ENCODE measurements at regions not wholly inside any gene's neighbourhood (a gene's known extent, or its start where the extent isn't known, plus 50 kb on each side); places are given as distances from the start of the nearest gene placed in this dataset.

DNA sequence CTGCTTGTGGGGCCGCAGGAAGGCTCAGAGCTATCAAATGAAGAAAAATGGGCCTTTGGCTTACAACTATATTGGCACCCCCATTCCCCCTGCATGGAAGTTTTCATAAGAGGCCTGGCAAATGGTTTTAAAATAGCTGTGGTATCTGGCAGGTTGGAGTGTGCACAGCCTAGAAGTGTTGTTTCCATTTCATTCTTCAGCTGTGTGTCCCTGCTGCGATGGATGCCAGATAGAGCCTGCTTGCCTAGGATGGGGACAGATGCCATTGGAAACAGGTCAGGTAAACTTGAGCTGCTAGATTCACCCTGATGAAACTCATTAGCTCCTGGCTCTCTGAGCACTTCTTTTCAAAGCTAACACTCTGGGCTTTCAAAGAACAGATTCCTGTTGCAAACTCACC lies 183.3 kb downstream of the IRX1 start:
- Mint-ChIP-seq H3K9me3 (no peaks in the 10 kb centered on the region), H3K27me3 (no peaks in the 10 kb centered on the region), H3K36me3 (no peaks in the 10 kb centered on the region), H3K4me3 (no peak overlapping the region), H3K27ac (no peak overlapping the region), H3K4me1 (no peaks in the 10 kb centered on the region)
- ATAC-seq = no peak

DNA sequence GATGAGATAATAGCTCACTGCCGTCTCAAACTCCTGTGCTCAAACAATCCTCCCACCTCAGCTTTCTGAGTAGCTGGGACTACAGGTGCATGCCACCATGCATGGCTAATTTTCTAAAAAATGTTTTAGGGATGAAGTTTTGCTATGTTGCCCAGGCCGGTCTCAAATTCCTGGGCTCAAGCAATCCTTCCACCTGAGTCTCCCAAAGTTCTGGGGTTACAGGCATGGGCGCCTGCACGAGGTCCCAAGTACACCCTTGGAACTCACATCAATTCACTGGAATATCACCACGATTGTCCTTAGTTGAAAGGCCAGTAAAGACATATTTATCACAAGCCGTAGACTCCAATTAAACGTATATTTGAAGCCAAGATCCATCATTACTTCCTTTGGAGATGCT lies 184.6 kb downstream of the IRX1 start:
- no peak overlapping the region for H3K27ac Mint-ChIP-seq
- no peaks in the 10 kb centered on the region for H3K27me3 Mint-ChIP-seq
- no peaks in the 10 kb centered on the region for H3K4me1 Mint-ChIP-seq
- H3K9me3 Mint-ChIP-seq = no peaks in the 10 kb centered on the region
- no peaks in the 10 kb centered on the region for H3K36me3 Mint-ChIP-seq
- no peak overlapping the region for H3K4me3 Mint-ChIP-seq
- ATAC-seq = no peak

DNA sequence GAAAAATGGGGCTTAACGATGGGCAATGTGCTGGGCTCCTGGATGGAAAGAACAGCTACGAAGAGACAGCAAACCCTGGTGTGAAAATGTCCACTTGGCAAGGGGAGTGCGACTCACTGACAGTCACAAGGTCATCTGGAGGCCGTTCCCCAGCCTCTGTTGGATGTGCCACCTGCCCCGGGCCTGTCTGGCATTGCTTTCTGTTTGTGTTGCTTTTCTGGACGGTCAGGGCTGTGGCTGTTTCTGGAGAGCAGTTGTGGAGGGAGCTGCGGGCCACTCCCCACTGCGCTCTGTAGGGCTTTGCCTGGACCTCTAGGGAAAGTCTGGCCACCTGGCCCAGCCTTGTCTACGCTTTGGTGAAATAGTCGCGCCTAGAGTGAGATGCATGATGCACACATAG lies 185.3 kb downstream of the IRX1 start:
- Mint-ChIP-seq H3K9me3 (no peaks in the 10 kb centered on the region), H3K4me1 (no peaks in the 10 kb centered on the region), H3K4me3 (no peak overlapping the region), H3K27me3 (no peaks in the 10 kb centered on the region), H3K36me3 (no peaks in the 10 kb centered on the region), H3K27ac (no peak overlapping the region)
- no peak for ATAC-seq

DNA sequence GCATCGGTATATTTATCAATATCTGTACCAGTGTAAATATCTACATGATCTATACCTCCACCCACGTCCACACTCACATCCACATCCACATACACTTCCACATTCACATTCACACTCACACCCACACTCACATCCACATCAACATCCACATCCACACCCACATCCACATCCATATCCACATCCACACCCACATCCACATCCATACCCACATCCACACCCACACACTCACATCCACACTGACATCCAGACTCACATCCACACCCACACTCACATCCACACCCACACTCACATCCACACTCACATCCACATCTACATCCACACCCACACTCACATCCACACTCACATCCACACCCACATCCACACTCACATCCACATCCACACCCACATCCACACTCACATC lies 189.2 kb downstream of the IRX1 start:
- Mint-ChIP-seq H3K27me3 (no peaks in the 10 kb centered on the region), H3K27ac (no peak overlapping the region), H3K4me3 (no peak overlapping the region), H3K4me1 (no peaks in the 10 kb centered on the region), H3K9me3 (no peaks in the 10 kb centered on the region), H3K36me3 (no peaks in the 10 kb centered on the region)
- no peak for ATAC-seq

DNA sequence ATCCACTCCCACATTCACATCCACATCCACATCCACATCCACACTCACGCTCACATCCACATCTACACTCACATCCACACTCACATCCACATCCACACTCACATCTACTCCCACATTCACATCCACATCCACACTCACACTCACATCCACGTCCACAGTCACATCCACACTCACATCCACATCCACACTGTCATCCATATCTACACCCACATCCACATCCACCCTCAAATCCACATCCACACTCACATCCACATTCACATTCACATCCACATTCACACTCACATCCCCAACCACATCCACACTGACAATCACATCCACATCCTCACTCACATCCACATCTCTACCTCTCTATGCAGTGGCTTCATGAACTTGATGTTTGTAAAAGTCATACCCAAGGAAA lies 190.5 kb downstream of the IRX1 start:
- Mint-ChIP-seq H3K4me1 (no peaks in the 10 kb centered on the region), H3K27me3 (no peaks in the 10 kb centered on the region)

DNA sequence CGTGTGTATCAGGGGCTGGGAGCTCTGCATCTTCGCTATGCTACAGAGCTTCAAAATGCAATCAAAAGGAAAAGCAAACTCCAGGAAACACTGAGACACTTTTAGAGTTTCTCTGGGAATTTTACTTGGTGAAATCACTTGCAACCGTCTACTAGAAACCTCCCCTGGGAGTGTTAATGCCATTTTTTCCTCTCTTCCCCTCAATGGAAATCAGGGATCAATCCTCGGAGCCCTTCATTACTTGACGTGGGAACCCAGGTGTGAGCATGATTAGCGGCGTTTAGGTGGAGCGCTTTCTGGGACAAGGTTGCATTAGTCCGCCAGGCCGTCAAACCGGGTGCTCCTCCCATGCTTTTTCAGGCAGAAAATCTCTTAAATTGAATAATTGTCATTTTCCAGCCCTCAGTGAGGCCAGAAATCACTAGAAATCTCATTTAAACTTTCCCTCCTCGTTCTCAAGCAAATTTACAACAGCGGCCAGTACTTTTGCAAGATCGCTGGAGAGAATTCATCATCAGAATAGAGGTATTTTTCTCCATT lies 191.3 kb downstream of the IRX1 start:
- ATAC-seq = no peak
- Mint-ChIP-seq H3K27me3 (no peaks in the 10 kb centered on the region), H3K36me3 (no peaks in the 10 kb centered on the region), H3K27ac (no peak overlapping the region), H3K4me3 (no peak overlapping the region), H3K4me1 (no peaks in the 10 kb centered on the region), H3K9me3 (no peaks in the 10 kb centered on the region)

More for the DNA sequence above, 190.5 kb downstream of the IRX1 start:
- Mint-ChIP-seq H3K9me3 (no peaks in the 10 kb centered on the region), H3K36me3 (no peaks in the 10 kb centered on the region), H3K27ac (no peak overlapping the region), H3K4me3 (no peak overlapping the region)
- ATAC-seq = no peak

DNA sequence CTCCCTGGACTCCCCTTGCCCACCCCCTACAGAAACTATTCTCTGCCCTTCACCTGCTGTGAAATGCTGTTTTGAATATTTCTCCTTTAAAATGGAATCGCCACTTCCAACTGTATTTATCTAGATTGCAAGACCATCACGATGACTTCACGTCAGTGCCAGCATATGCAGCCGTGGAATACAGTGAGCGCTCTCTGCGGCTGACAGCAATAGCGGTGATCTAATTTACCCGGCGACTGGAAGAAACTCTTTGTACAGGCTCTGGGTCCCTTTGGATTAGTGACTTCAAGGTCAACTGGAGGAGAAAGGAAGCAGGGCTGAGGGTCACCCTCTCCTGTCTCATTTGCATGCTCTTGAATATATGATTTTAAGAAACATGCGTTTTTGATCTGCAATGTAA lies 192.0 kb downstream of the IRX1 start:
- Mint-ChIP-seq H3K36me3 (no peaks in the 10 kb centered on the region), H3K4me1 (no peaks in the 10 kb centered on the region), H3K27me3 (no peaks in the 10 kb centered on the region), H3K9me3 (no peaks in the 10 kb centered on the region), H3K4me3 (no peak overlapping the region), H3K27ac (no peak overlapping the region)
- ATAC-seq = no peak

DNA sequence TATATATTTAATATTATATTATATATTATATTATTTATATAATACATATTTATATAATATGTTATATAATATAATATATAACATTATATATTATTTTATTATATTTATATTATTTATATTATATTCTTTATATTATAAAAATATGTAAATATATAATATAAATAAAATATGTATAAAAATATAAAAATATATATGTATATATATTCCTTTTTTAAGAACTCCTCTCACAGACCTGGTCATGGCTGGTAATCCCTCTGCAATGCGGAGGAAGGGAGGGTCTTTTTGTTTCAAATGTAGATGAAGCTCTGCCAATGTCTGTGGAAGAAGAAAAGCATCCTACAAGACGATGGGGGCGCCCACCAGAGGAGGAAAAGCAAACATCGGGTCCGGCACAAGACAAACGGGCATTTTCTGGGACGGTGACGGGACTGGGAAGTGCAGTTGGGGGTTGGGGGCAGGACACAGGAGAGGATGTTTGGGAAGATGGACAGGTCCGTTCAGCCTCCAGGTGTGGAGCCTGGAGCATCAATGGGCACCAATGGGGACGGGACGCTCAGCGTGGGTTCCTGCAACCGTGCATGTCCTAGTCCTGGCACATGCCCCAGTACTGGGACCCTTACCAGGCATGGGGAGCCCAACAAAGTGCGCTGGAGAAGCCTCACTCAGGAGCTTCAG lies 194.0 kb downstream of the IRX1 start:
- Mint-ChIP-seq H3K4me3 (no peak overlapping the region), H3K36me3 (no peaks in the 10 kb centered on the region), H3K27ac (no peak overlapping the region), H3K4me1 (no peaks in the 10 kb centered on the region), H3K9me3 (no peaks in the 10 kb centered on the region), H3K27me3 (no peaks in the 10 kb centered on the region)
- ATAC-seq = no peak

DNA sequence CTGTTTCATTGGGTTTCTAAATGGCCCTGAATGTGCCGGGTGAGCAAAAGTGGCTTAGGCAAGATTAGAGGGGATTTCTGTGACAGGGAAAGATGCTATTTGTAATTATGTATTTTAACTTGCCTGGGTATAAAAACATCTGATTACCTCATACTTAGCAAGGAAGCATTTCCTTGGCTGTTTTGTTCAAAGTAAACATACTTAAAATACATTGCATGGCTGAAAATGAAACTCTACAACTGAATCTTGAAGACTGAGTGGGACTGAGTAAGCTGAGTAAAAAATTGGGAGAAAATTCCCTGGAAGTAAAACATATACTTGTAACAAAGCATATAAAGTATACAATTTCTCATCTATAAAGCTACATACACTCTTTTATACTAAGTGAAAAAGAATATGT lies 197.5 kb downstream of the IRX1 start:
- Mint-ChIP-seq H3K4me1 (no peaks in the 10 kb centered on the region), H3K27ac (no peak overlapping the region), H3K4me3 (no peak overlapping the region), H3K9me3 (peaks cover 6% of the 10 kb centered on the region), H3K27me3 (no peaks in the 10 kb centered on the region), H3K36me3 (no peaks in the 10 kb centered on the region)
- ATAC-seq = no peak

DNA sequence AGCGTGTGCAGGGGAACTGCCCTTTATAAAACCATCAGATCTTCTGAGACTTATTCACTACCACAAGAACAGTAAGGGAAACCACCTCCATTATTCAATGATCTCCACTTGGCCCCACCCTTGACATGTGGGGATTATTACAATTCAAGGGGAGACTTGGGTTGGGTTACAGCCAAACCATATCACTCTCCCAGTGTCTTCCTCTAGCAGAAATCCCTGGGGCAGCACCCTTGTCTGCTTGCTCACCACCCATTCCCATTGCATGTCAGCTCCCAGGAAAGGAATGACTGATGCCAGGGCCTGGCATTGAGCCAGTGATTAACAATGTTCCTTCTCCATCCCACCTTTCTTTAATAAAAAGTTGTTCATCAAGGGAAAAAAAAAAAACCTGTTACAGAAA lies 199.0 kb downstream of the IRX1 start:
- Mint-ChIP-seq H3K4me3 (no peak overlapping the region), H3K27me3 (no peaks in the 10 kb centered on the region), H3K36me3 (no peaks in the 10 kb centered on the region), H3K9me3 (peaks cover 6% of the 10 kb centered on the region), H3K4me1 (no peaks in the 10 kb centered on the region), H3K27ac (no peak overlapping the region)
- ATAC-seq = no peak

DNA sequence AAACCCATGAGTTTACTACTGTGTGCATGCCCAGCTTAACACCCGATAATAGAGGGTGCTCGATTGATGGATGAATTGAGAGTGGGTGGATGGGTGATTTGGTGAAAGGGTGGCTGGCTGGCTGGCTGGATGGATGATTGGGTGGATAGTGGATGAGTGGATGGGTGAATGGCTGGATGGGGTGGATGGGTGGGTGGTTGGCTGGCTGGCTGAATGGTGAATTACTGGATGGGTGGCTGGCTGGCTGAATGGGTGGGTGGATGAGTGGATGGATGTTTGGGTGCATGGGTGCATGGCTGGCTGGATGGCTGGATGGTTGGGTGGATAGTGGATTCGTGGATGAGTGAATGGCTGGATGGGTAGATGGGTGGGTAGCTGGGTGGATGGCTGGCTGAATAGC lies 201.1 kb downstream of the IRX1 start:
- no peaks in the 10 kb centered on the region for H3K36me3 Mint-ChIP-seq
- no peaks in the 10 kb centered on the region for H3K27me3 Mint-ChIP-seq
- no peak for ATAC-seq
- no peak overlapping the region for H3K27ac Mint-ChIP-seq
- H3K4me1 Mint-ChIP-seq = no peaks in the 10 kb centered on the region
- no peak overlapping the region for H3K4me3 Mint-ChIP-seq
- H3K9me3 Mint-ChIP-seq = peaks cover 6% of the 10 kb centered on the region

DNA sequence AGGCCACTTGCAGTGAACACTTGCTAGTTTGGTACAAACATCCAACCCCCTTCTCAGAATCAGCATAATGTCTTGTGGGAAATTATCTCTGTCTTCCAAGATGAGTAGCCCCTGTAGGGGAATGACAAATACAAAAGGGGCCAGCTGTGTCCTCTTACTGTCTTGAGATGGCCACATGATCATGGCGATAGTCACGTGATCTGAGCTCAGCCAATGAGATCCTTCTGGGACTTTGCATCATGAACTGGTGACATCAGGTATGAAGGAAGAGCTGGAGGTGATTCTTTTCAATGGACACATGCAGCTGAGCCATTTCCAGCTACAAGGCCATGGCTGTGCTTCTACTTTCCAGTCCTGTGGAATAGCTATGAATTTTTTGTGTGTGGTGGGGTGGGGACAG lies 206.3 kb downstream of the IRX1 start:
- H3K27ac Mint-ChIP-seq = no peak overlapping the region
- no peaks in the 10 kb centered on the region for H3K36me3 Mint-ChIP-seq
- no peaks in the 10 kb centered on the region for H3K4me1 Mint-ChIP-seq
- H3K27me3 Mint-ChIP-seq = no peaks in the 10 kb centered on the region
- ATAC-seq = no peak
- no peak overlapping the region for H3K4me3 Mint-ChIP-seq
- H3K9me3 Mint-ChIP-seq = peaks cover 3% of the 10 kb centered on the region

DNA sequence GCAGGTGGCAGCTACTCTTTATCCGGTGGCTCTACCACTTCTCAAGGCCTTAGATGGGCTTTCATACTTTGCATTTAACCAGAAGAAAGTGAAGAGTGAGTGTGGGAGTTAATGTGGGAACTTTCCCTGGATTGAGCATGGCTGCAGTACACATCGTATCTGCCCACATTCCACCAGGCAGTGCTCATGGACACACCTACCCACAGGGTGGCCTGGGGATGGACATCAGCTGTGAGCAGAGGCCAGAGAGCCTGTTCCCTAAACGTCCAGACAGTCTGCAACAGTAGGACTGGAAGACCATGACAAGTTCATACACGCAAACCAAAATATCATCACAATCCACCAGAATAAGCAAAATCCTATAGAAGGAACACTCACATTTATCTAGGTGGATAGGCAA lies 213.8 kb downstream of the IRX1 start:
- H3K36me3 Mint-ChIP-seq = no peaks in the 10 kb centered on the region
- H3K4me1 Mint-ChIP-seq = no peaks in the 10 kb centered on the region
- no peaks in the 10 kb centered on the region for H3K27me3 Mint-ChIP-seq
- H3K4me3 Mint-ChIP-seq = no peak overlapping the region
- no peak for ATAC-seq
- peaks cover 17% of the 10 kb centered on the region for H3K9me3 Mint-ChIP-seq
- H3K27ac Mint-ChIP-seq = no peak overlapping the region

DNA sequence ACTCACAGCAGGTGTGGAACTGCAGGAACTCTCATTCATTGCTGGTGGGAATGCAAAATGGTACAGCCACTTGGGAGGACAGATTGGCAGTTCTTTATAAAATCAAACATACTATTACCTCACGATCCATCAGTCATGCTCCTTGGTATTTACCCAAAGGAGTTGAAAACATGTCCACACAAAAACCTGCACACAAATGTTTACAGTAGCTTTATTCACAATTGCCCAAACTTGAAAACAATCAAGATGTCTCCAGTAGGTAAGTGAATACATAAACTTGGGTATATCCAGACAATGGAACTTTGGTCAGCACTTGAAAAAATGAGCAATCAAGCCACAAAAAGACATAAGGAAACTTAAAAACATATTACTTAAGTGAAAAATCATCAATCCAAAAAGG lies 215.5 kb downstream of the IRX1 start:
- no peak for ATAC-seq
- Mint-ChIP-seq H3K9me3 (peaks cover 17% of the 10 kb centered on the region), H3K27me3 (no peaks in the 10 kb centered on the region), H3K4me1 (no peaks in the 10 kb centered on the region), H3K36me3 (no peaks in the 10 kb centered on the region), H3K27ac (no peak overlapping the region), H3K4me3 (no peak overlapping the region)

DNA sequence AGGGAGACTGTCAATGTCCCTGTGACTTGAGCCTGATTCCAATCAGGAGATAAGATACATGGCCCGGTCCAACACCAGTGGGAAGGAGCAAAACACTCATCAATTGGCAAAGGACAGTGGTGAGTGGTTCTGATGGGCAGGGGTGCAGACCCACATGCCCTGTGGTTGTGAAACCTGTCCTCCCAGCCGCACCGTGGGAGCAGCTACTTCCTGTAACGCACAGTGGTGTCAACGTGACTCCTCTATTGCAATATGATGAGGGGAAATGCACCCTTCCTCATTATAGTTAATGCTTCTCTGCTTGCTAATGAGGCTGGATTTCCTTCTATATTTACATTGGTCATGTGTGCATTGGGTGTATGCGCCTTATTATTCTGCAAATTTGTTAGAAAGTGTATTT lies 223.0 kb downstream of the IRX1 start:
- ATAC-seq = no peak
- Mint-ChIP-seq H3K36me3 (no peaks in the 10 kb centered on the region), H3K27me3 (no peaks in the 10 kb centered on the region), H3K9me3 (peaks cover 2% of the 10 kb centered on the region), H3K27ac (no peak overlapping the region), H3K4me3 (no peak overlapping the region), H3K4me1 (no peaks in the 10 kb centered on the region)

DNA sequence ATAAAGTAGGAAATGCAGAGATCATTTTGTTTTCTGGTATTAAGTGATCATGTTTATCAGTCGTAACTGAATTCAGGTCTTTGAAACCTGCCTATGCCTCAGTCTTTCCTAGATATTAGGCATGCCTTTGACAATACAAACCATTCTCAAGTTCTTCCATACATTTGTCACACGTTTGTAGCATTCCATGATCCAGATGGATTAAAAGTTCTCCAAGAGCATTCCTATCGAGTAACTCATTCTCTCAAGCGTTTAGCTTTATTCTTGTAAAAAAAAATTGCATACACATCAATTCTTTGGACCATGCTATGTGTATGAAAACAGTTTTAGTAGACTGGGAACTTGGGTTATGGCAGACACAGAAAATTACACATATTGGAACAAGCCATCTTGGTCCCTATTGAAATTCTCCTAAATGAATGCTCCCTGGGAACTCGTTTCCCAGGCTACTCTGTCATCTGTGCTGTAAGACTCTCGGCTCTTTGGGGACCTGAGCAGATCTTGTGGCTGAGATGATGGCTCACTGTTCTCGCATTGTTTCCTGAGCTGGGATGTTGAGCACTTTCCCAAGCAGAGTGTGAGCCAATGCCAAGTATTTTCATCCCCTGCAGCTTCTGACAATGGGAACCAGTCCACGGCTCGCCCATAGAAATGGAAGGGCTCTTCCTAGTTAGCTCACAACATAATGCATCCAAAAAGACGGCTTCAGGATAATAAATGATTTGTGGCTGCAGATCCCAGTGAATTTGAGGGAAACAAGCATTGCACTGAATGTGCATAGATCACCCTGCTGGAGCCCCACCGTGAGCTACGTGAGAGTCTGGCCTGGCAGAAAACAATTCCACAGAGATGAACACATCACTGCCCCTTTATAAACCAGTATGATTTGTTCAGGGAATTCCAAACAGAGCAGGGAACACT lies 230.2 kb downstream of the IRX1 start:
- H3K36me3 Mint-ChIP-seq = no peaks in the 10 kb centered on the region
- no peaks in the 10 kb centered on the region for H3K4me1 Mint-ChIP-seq
- H3K9me3 Mint-ChIP-seq = no peaks in the 10 kb centered on the region
- ATAC-seq = no peak
- no peak overlapping the region for H3K4me3 Mint-ChIP-seq
- H3K27ac Mint-ChIP-seq = no peak overlapping the region
- no peaks in the 10 kb centered on the region for H3K27me3 Mint-ChIP-seq

All from stimulated activated memory B cell treated with anti-CD40 and anti-IgM and Interleukin-4, amounts not matched to agents 10 μg/mL and 1 μg/mL and 100 μg/mL, for 72 hours (primary cell).